GM21360 (cell line): ENCODE measurements at regions not wholly inside any gene's neighbourhood (a gene's known extent, or its start where the extent isn't known, plus 50 kb on each side); places are given as distances from the start of the nearest gene placed in this dataset.
A peak's percentile ranks its signal among the peaks of the same experiment; 100 is the strongest.
"Not testable (repeated sequence)": the region's sequence is repeated elsewhere in the genome, so short reads cannot be mapped to it uniquely, and the experiment has no call there.

Experiments
- ATAC-seq: cut with Tn5 transposase; IDR thresholded peaks from one replicate; pipeline ENCODE4 v1.9.1; 2021; ENCODE audit warnings: mild to moderate bottlenecking, moderate library complexity; ENCODE audit not compliant: unreplicated experiment

GRCh38 chr6:92752114-92752513, 667.2 kb downstream of the EPHA7 start:
- no peak for ATAC-seq

- no peak for ATAC-seq
Observed at GRCh38 chr6:92748131-92748530, 671.2 kb downstream of the EPHA7 start.

GRCh38 chr6:92737983-92738382, 681.4 kb downstream of the EPHA7 start:
- ATAC-seq = no peak

GRCh38 chr6:92723390-92723931, 695.9 kb downstream of the EPHA7 start:
- ATAC-seq = no peak

GRCh38 chr6:92719773-92720172, 699.6 kb downstream of the EPHA7 start:
- ATAC-seq = no peak

- no peak for ATAC-seq
Observed at GRCh38 chr6:92716638-92717037, 702.7 kb downstream of the EPHA7 start.

GRCh38 chr6:92715991-92716390, 703.4 kb downstream of the EPHA7 start:
- no peak for ATAC-seq

- no peak for ATAC-seq
Observed at GRCh38 chr6:92714346-92714745, 705.0 kb downstream of the EPHA7 start.

GRCh38 chr6:92710048-92710447, 709.3 kb downstream of the EPHA7 start:
- peak; percentile 88 for ATAC-seq

GRCh38 chr6:92708945-92709344, 710.4 kb downstream of the EPHA7 start:
- ATAC-seq = no peak

- no peak for ATAC-seq
Observed at GRCh38 chr6:92708270-92708669, 711.1 kb downstream of the EPHA7 start.

- ATAC-seq = no peak
Observed at GRCh38 chr6:92706976-92707375, 712.4 kb downstream of the EPHA7 start.

GRCh38 chr6:92701425-92702096, 717.8 kb downstream of the EPHA7 start:
- no peak for ATAC-seq

GRCh38 chr6:92700411-92700810, 718.9 kb downstream of the EPHA7 start:
- ATAC-seq = no peak

GRCh38 chr6:92690997-92691599, 728.3 kb downstream of the EPHA7 start:
- ATAC-seq = no peak

- no peak for ATAC-seq
Observed at GRCh38 chr6:92688342-92688741, 731.0 kb downstream of the EPHA7 start.

- no peak for ATAC-seq
Observed at GRCh38 chr6:92687278-92687677, 732.1 kb downstream of the EPHA7 start.

GRCh38 chr6:92684386-92684785, 735.0 kb downstream of the EPHA7 start:
- ATAC-seq = no peak

- ATAC-seq = no peak
Observed at GRCh38 chr6:92683748-92684147, 735.6 kb downstream of the EPHA7 start.

- ATAC-seq = no peak
Observed at GRCh38 chr6:92682516-92683398, 736.6 kb downstream of the EPHA7 start.

- ATAC-seq = no peak
Observed at GRCh38 chr6:92681401-92681800, 738.0 kb downstream of the EPHA7 start.

GRCh38 chr6:92671462-92671861, 747.9 kb downstream of the EPHA7 start:
- ATAC-seq = not testable (repeated sequence)
